Peyer's patch (tissue), 4 donors: ENCODE measurements at regions not wholly inside any gene's neighbourhood (a gene's known extent, or its start where the extent isn't known, plus 50 kb on each side); places are given as distances from the start of the nearest gene placed in this dataset.

Experiments used
- POLR2A ChIP-seq, 2 donors: fragments of 450-650 bp; IDR thresholded peaks; one replicate each; pipeline ENCODE4 v1.5.1; 2017; ENCODE audit warnings: antibody characterized with exemption in 2 of 2, mild to moderate bottlenecking in 2 of 2, moderate library complexity in 2 of 2
- TF ChIP-seq, protein P1 (sequence below), 6 experiments: fragments of 450-650 bp in 4 of 6; fragments of 200-600 bp in 2 of 6; sonication (generic) in 1 of 6; IDR thresholded peaks; one replicate each; pipeline ENCODE4 v1.5.1; 2017 to 2019; ENCODE audit warnings: antibody characterized with exemption in 6 of 6, mild to moderate bottlenecking in 3 of 6, moderate library complexity in 1 of 6

DNA sequence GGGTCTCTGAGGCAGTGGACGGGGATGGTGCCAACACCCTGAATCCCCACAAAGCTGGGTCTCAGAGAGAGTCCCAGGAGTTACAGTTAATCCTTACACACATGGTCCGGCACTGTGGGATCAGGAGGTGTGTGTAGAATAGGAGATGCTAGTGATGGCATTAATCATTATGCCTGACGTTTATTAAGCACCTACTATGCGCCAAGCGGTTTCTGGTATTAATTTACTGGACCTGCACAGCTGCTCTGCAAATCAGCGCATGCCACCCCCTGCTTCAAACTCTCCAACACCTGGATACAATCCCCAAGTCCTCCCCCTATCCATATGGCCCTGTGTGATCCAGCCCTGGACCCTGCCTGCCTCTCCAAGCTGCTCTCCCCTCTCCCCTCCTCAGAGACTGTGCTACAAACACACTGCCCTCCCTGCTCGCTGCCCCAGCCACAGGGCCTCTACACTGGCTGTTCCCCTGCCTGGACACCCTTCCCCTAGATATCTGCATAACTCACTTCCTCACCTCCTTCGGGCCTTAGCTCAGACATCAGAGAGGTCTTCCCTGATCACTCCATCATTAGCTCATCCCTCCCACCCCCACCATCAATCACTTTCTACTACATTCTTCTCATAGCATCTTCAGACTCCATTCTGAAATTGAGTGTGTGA lies 86.0 kb downstream of the RFLNA start:
- TF ChIP-seq, protein P1, sequence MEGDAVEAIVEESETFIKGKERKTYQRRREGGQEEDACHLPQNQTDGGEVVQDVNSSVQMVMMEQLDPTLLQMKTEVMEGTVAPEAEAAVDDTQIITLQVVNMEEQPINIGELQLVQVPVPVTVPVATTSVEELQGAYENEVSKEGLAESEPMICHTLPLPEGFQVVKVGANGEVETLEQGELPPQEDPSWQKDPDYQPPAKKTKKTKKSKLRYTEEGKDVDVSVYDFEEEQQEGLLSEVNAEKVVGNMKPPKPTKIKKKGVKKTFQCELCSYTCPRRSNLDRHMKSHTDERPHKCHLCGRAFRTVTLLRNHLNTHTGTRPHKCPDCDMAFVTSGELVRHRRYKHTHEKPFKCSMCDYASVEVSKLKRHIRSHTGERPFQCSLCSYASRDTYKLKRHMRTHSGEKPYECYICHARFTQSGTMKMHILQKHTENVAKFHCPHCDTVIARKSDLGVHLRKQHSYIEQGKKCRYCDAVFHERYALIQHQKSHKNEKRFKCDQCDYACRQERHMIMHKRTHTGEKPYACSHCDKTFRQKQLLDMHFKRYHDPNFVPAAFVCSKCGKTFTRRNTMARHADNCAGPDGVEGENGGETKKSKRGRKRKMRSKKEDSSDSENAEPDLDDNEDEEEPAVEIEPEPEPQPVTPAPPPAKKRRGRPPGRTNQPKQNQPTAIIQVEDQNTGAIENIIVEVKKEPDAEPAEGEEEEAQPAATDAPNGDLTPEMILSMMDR (IDR thresholded peaks at IDR 0.05): no peak
- TF ChIP-seq POLR2A (IDR thresholded peaks at IDR 0.05): no peak
